ENCODE measurements at regions not wholly inside any gene's neighbourhood (a gene's known extent, or its start where the extent isn't known, plus 50 kb on each side); places are given as distances from the start of the nearest gene placed in this dataset.
A peak's percentile ranks its signal among the peaks of the same experiment; 100 is the strongest.

DNA sequence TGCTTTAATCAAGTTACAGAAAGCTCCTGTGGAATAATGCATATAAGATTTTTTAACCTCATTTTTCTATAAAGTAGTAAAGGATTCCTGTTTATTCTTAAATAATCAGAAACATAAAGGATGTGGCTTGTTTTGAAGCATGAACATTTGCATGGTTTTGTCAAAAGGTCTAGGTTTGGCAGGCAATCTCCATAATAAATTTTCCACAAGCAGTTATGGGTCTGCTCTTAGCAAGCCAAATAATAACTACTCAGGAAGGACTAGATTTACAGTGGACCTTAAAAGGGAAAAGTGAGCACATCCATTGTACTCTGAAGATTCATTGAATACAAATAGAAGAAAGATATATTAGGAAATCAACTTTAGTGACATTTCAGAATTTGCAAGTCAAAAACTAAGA, 407.3 kb upstream of the CBLB start:
- Histone ChIP-seq H3K9me3 (ENCODE audit: control extremely low read depth in 1 of 5, control insufficient read depth in 4 of 5, insufficient read depth in 2 of 5, low read depth in 1 of 5, low read length in 4 of 5) (peaks cover 0 to 3% (median 0%) of the 10 kb centered on the region in 5 experiments), H3K36me3 (ENCODE audit: control insufficient read depth in 4 of 4, insufficient read depth in 4 of 4, low read length in 3 of 4) (no peaks in the 10 kb centered on the region), H3K4me3 (ENCODE audit: control insufficient read depth in 1 of 7, extremely low read depth in 1 of 7, insufficient read depth in 4 of 7, low read depth in 2 of 7, low read length in 6 of 7) (no peak overlapping the region), H3K4me1 (ENCODE audit: control extremely low read depth in 1 of 4, control insufficient read depth in 4 of 4, insufficient read depth in 4 of 4, low read length in 3 of 4) (no peaks in the 10 kb centered on the region), H3K27ac (ENCODE audit: insufficient read depth in 1 of 2, low read depth in 1 of 2, low read length in 2 of 2, poor library complexity in 1 of 2, severe bottlenecking in 2 of 2) (no peak overlapping the region), H3K27me3 (replicated peaks in 2 of 5; ENCODE audit: control insufficient read depth in 4 of 5, insufficient read depth in 5 of 5, low read length in 4 of 5) (no peaks in the 10 kb centered on the region)
- ChIA-PET CTCF (no interaction called here), POLR2A (no interaction called here)
- no peak for DNase-seq

DNA sequence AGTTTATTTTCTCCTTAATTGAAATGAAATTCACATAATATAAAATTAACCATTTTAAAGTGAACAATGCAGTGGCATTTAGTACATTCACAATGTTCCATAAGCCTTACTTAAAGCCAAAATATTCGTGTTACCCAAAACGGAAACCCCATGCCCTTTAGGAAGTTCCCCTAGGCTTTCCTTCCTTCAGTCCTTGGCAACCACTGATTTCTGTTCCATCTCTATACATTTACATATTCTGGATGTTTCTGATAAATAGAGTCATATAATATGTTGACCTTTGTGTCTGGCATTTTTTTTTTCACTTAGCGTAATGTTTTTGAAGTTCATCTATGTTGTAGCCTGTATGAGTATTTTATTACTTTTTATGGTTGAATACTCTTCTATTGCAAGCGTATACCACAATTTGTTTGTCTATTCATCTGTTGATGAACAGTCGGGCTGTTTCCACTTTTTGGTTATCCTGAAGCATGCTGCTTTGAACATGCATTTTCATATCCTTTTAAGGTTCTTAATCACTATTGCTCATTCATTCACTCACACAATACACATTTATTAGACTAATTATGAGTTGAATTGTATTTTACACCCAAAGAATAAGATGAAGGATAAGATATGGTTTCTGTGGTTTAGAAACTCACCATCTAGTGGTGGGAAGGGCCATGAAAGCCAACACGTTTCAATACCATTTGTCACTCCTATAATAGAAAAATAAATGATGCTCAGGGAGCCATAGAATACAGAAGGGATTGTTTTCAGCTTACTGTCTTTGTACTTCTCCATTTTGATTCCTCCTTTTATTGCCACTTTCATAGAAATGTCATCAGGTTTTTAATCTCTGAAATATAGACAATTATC, 408.2 kb upstream of the CBLB start:
- Histone ChIP-seq H3K4me3 (ENCODE audit: control insufficient read depth in 1 of 7, extremely low read depth in 1 of 7, insufficient read depth in 4 of 7, low read depth in 2 of 7, low read length in 6 of 7) (no peak overlapping the region), H3K4me1 (ENCODE audit: control extremely low read depth in 1 of 4, control insufficient read depth in 4 of 4, insufficient read depth in 4 of 4, low read length in 3 of 4) (no peaks in the 10 kb centered on the region), H3K27me3 (replicated peaks in 2 of 5; ENCODE audit: control insufficient read depth in 4 of 5, insufficient read depth in 5 of 5, low read length in 4 of 5) (no peaks in the 10 kb centered on the region), H3K36me3 (ENCODE audit: control insufficient read depth in 4 of 4, insufficient read depth in 4 of 4, low read length in 3 of 4) (no peaks in the 10 kb centered on the region), H3K9me3 (ENCODE audit: control extremely low read depth in 1 of 5, control insufficient read depth in 4 of 5, insufficient read depth in 2 of 5, low read depth in 1 of 5, low read length in 4 of 5) (peaks cover 0 to 3% (median 0%) of the 10 kb centered on the region in 5 experiments), H3K27ac (ENCODE audit: insufficient read depth in 1 of 2, low read depth in 1 of 2, low read length in 2 of 2, poor library complexity in 1 of 2, severe bottlenecking in 2 of 2) (no peak overlapping the region)
- ChIA-PET POLR2A (interaction anchor here (0.7 kb wide), 1 partner anchor 358 kb away, joined by 3 read pairs; no protein-coding TSS in a partner anchor), CTCF (no interaction called here)
- peak in 1 of 3 donors; percentile 3 for DNase-seq
- WGBS (ENCODE audit: insufficient coverage) = 91% methylated on average over 4 of the region's 6 CpGs

DNA sequence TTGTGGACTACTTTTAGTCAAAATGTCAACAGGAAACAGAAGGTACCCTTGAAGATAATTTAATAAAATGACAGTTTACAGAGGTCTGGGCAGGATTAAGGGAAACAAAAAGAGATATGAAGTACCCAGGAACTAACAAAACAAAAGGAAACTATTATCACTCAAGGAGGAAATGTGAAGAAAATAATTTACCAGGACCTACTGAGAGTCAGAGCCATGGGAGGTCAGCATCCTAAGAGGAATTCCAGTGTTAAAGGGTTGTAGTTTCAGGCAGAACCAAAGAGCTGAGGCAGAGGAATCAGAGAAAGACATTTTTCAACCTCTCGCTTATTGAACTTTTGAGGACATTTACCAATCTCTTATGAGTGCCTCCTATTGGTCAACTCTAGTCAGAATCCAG, 408.9 kb upstream of the CBLB start:
- H3K4me3 ChIP-seq (ENCODE audit: control insufficient read depth in 1 of 7, extremely low read depth in 1 of 7, insufficient read depth in 4 of 7, low read depth in 2 of 7, low read length in 6 of 7) = no peak overlapping the region
- peak in 1 of 3 donors; percentile 16 for DNase-seq
- H3K4me1 ChIP-seq (ENCODE audit: control extremely low read depth in 1 of 4, control insufficient read depth in 4 of 4, insufficient read depth in 4 of 4, low read length in 3 of 4) = no peaks in the 10 kb centered on the region
- POLR2A ChIA-PET = interaction anchor here (0.7 kb wide), 1 partner anchor 358 kb away, joined by 3 read pairs; no protein-coding TSS in a partner anchor
- 100% methylated on average over 1 of the region's 1 CpG for WGBS (ENCODE audit: insufficient coverage)
- no peaks in the 10 kb centered on the region for H3K36me3 ChIP-seq (ENCODE audit: control insufficient read depth in 4 of 4, insufficient read depth in 4 of 4, low read length in 3 of 4)
- no peaks in the 10 kb centered on the region for H3K27me3 ChIP-seq (replicated peaks in 2 of 5; ENCODE audit: control insufficient read depth in 4 of 5, insufficient read depth in 5 of 5, low read length in 4 of 5)
- peaks cover 0 to 3% (median 0%) of the 10 kb centered on the region in 5 experiments for H3K9me3 ChIP-seq (ENCODE audit: control extremely low read depth in 1 of 5, control insufficient read depth in 4 of 5, insufficient read depth in 2 of 5, low read depth in 1 of 5, low read length in 4 of 5)
- H3K27ac ChIP-seq (ENCODE audit: insufficient read depth in 1 of 2, low read depth in 1 of 2, low read length in 2 of 2, poor library complexity in 1 of 2, severe bottlenecking in 2 of 2) = no peak overlapping the region
- CTCF ChIA-PET = no interaction called here

DNA sequence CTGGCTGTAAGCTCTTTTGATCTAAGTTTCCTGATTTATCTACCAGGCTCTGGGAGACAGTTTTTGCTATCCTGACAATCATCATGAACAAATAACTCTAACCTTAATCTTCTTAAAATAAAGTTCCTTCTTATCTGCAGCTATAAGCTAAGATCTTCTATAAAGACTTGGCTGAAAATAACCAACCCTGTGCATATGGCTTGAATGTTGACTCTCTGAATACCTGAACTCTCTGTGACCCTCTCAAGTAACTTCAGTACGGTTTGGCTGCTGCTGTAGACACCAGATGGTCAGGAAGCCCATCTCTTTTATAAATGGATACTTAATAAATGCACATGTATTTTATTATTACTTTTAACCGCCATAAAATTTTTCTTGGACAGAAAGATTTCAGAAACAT, 412.4 kb upstream of the CBLB start:
- Histone ChIP-seq H3K36me3 (ENCODE audit: control insufficient read depth in 4 of 4, insufficient read depth in 4 of 4, low read length in 3 of 4) (no peaks in the 10 kb centered on the region), H3K27me3 (replicated peaks in 2 of 5; ENCODE audit: control insufficient read depth in 4 of 5, insufficient read depth in 5 of 5, low read length in 4 of 5) (no peaks in the 10 kb centered on the region), H3K27ac (ENCODE audit: insufficient read depth in 1 of 2, low read depth in 1 of 2, low read length in 2 of 2, poor library complexity in 1 of 2, severe bottlenecking in 2 of 2) (no peak overlapping the region), H3K4me1 (ENCODE audit: control extremely low read depth in 1 of 4, control insufficient read depth in 4 of 4, insufficient read depth in 4 of 4, low read length in 3 of 4) (no peaks in the 10 kb centered on the region), H3K4me3 (ENCODE audit: control insufficient read depth in 1 of 7, extremely low read depth in 1 of 7, insufficient read depth in 4 of 7, low read depth in 2 of 7, low read length in 6 of 7) (no peak overlapping the region), H3K9me3 (ENCODE audit: control extremely low read depth in 1 of 5, control insufficient read depth in 4 of 5, insufficient read depth in 2 of 5, low read depth in 1 of 5, low read length in 4 of 5) (peaks cover 0 to 2% (median 0%) of the 10 kb centered on the region in 5 experiments)
- CTCF ChIA-PET = no interaction called here
- WGBS (ENCODE audit: insufficient coverage) = no CpG with 5 or more reads among the region's 2 CpGs
- DNase-seq = no peak
- POLR2A ChIA-PET = no interaction called here

DNA sequence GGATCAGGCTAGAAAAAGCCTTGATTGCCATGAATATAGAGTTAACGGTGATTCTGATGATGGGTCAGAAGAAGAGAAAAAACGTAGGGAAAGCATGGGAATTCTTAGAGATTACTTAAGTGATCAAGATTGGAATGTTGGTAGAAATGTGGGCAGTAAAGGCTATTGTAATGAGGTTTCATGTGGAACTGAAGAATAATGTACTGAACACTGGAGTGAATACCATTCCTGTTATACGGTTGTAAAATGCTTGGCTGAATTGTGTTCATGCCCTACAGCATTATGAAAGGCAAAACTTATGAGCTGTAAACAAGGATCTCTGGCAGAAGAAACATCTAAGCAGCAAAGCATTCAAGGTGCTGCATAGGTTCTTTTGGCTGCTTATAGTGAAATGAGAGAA, 414.1 kb upstream of the CBLB start:
- H3K9me3 ChIP-seq (ENCODE audit: control extremely low read depth in 1 of 5, control insufficient read depth in 4 of 5, insufficient read depth in 2 of 5, low read depth in 1 of 5, low read length in 4 of 5) = peaks cover 0 to 2% (median 0%) of the 10 kb centered on the region in 5 experiments
- POLR2A ChIA-PET = no interaction called here
- WGBS (ENCODE audit: insufficient coverage) = 95% methylated on average over 3 of the region's 3 CpGs
- no peaks in the 10 kb centered on the region for H3K27me3 ChIP-seq (replicated peaks in 2 of 5; ENCODE audit: control insufficient read depth in 4 of 5, insufficient read depth in 5 of 5, low read length in 4 of 5)
- no peak for DNase-seq
- H3K27ac ChIP-seq (ENCODE audit: insufficient read depth in 1 of 2, low read depth in 1 of 2, low read length in 2 of 2, poor library complexity in 1 of 2, severe bottlenecking in 2 of 2) = no peak overlapping the region
- no peak overlapping the region for H3K4me3 ChIP-seq (ENCODE audit: control insufficient read depth in 1 of 7, extremely low read depth in 1 of 7, insufficient read depth in 4 of 7, low read depth in 2 of 7, low read length in 6 of 7)
- H3K4me1 ChIP-seq (ENCODE audit: control extremely low read depth in 1 of 4, control insufficient read depth in 4 of 4, insufficient read depth in 4 of 4, low read length in 3 of 4) = no peaks in the 10 kb centered on the region
- CTCF ChIA-PET = no interaction called here
- H3K36me3 ChIP-seq (ENCODE audit: control insufficient read depth in 4 of 4, insufficient read depth in 4 of 4, low read length in 3 of 4) = no peaks in the 10 kb centered on the region

DNA sequence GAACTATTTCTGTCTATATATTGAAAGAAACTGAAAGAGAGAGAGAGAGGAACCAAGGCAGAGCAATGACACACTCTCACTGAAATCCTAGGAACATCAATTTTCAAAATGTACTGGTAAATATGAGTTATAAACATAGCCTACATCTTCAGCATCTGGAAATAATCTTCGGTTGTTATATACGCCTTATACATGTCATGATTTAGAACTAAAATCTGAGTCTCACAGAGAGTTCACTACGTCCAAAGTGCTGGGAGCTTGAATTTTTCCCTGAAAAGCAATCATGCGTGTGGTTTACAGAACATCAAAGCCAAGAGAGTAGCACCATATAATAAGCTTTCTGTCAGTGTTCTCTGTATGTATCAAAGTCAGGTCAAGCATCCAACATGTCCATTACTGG, 420.0 kb upstream of the CBLB start:
- WGBS (ENCODE audit: insufficient coverage) = 100% methylated on average over 4 of the region's 4 CpGs
- no peak overlapping the region for H3K4me3 ChIP-seq (ENCODE audit: control insufficient read depth in 1 of 7, extremely low read depth in 1 of 7, insufficient read depth in 4 of 7, low read depth in 2 of 7, low read length in 6 of 7)
- H3K9me3 ChIP-seq (ENCODE audit: control extremely low read depth in 1 of 5, control insufficient read depth in 4 of 5, insufficient read depth in 2 of 5, low read depth in 1 of 5, low read length in 4 of 5) = peaks cover 0 to 2% (median 0%) of the 10 kb centered on the region in 5 experiments
- ChIA-PET POLR2A (no interaction called here), CTCF (no interaction called here)
- no peak for DNase-seq
- H3K27me3 ChIP-seq (replicated peaks in 2 of 5; ENCODE audit: control insufficient read depth in 4 of 5, insufficient read depth in 5 of 5, low read length in 4 of 5) = no peaks in the 10 kb centered on the region
- H3K36me3 ChIP-seq (ENCODE audit: control insufficient read depth in 4 of 4, insufficient read depth in 4 of 4, low read length in 3 of 4) = no peaks in the 10 kb centered on the region
- peaks cover 0 to 4% (median 1%) of the 10 kb centered on the region in 4 experiments for H3K4me1 ChIP-seq (ENCODE audit: control extremely low read depth in 1 of 4, control insufficient read depth in 4 of 4, insufficient read depth in 4 of 4, low read length in 3 of 4)
- no peak overlapping the region for H3K27ac ChIP-seq (ENCODE audit: insufficient read depth in 1 of 2, low read depth in 1 of 2, low read length in 2 of 2, poor library complexity in 1 of 2, severe bottlenecking in 2 of 2)

DNA sequence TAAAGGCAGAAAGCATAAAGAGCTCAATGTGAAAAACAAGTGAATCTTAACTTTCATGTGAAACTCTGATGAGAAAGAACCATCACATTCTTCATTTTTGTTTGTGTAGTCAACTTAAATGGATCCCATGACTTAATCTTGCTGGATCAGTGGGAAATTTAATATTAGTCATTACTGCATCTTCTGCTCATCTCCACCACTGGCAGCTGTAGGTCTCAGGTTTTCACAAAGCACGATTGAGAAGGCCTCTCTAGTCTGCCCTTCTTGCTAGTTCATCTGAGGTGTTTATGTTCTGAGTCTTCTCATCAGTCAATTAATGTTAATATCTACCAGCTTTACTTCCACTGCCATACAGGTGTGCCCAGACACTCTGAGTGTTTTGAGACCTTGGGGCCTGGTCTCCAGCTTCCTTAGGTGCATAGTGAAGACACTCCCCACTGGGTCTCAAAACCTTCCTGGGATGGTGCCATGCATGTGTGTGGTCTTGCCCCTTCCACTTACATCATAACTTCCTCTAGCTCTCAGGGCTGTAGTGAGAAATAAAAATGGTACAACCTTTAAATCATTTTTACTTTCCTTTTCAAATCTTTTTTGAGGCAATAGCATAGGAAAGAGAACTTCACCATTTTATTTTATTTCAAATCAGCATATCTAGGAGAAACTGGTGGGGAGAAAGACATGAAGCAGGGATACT, 421.6 kb upstream of the CBLB start:
- Histone ChIP-seq H3K4me1 (ENCODE audit: control extremely low read depth in 1 of 4, control insufficient read depth in 4 of 4, insufficient read depth in 4 of 4, low read length in 3 of 4) (peaks cover 0 to 4% (median 1%) of the 10 kb centered on the region in 4 experiments), H3K4me3 (ENCODE audit: control insufficient read depth in 1 of 7, extremely low read depth in 1 of 7, insufficient read depth in 4 of 7, low read depth in 2 of 7, low read length in 6 of 7) (no peak overlapping the region), H3K27me3 (replicated peaks in 2 of 5; ENCODE audit: control insufficient read depth in 4 of 5, insufficient read depth in 5 of 5, low read length in 4 of 5) (no peaks in the 10 kb centered on the region), H3K9me3 (ENCODE audit: control extremely low read depth in 1 of 5, control insufficient read depth in 4 of 5, insufficient read depth in 2 of 5, low read depth in 1 of 5, low read length in 4 of 5) (no peaks in the 10 kb centered on the region), H3K36me3 (ENCODE audit: control insufficient read depth in 4 of 4, insufficient read depth in 4 of 4, low read length in 3 of 4) (no peaks in the 10 kb centered on the region), H3K27ac (ENCODE audit: insufficient read depth in 1 of 2, low read depth in 1 of 2, low read length in 2 of 2, poor library complexity in 1 of 2, severe bottlenecking in 2 of 2) (no peak overlapping the region)
- ChIA-PET POLR2A (no interaction called here), CTCF (no interaction called here)
- no CpG with 5 or more reads among the region's 1 CpG for WGBS (ENCODE audit: insufficient coverage)
- DNase-seq = peak in 2 of 3 donors; percentile 20 to 31

All from common myeloid progenitor, CD34-positive (primary cell).